Activated CD8-positive, alpha-beta memory T cell treated with anti-CD3 and anti-CD28 coated beads for 36 hours (primary cell): ENCODE measurements at regions not wholly inside any gene's neighbourhood (a gene's known extent, or its start where the extent isn't known, plus 50 kb on each side); places are given as distances from the start of the nearest gene placed in this dataset.
"Not testable (repeated sequence)": the region's sequence is repeated elsewhere in the genome, so short reads cannot be mapped to it uniquely, and the experiment has no call there.

Experiments
- CTCF ChIA-PET: fragments of 350-600 bp; sonication (Branson Sonifier 250); formaldehyde crosslinking; loops from one replicate; lab custom pipeline; 2021; ENCODE audit warnings: antibody characterized with exemption; lab: Charles Lee
- POLR2A ChIA-PET: fragments of 350-600 bp; sonication (Branson Sonifier 250); formaldehyde crosslinking; loops from one replicate; lab custom pipeline; 2021; ENCODE audit warnings: antibody characterized with exemption; lab: Charles Lee

DNA sequence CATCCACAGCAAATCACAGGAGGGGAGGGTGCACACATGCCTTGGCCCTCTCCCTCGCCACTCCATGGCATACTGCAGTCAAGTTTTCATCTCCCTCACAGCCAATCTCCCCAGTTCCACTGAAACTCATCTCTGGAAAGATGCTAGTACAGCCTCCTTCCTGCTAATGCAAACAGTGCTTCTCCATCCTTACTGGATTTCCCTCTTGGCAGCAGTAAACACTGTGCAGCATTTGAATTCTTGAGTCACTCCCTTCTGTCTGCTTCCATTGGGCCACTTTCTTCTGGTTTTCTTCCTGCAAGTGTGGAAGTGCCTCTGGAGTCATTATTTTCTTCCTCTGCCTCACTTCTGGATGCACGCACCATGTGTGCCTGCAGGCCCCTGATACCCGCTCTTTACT, 460.3 kb downstream of the QKI start:
- ChIA-PET POLR2A (no interaction called here), CTCF (no interaction called here)

DNA sequence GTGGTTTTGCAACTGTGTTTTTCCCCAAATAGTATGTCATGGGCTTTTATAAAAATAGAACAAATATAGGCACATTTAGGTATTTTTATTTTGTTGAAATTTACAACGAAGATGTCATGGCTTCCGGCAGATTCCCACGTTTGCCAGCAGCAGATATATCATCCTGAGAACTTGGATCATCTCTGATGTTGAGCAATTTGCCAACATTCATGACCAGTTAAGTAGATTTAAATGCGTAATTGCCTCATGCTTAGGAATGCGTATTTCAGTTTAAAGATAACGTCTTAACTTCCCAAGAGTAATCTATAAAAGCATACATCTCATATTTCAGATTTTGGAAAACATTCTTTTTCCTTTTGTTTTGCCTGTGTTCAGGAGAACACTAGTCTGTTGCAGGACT, 457.8 kb downstream of the QKI start:
- CTCF ChIA-PET = no interaction called here
- POLR2A ChIA-PET = no interaction called here

DNA sequence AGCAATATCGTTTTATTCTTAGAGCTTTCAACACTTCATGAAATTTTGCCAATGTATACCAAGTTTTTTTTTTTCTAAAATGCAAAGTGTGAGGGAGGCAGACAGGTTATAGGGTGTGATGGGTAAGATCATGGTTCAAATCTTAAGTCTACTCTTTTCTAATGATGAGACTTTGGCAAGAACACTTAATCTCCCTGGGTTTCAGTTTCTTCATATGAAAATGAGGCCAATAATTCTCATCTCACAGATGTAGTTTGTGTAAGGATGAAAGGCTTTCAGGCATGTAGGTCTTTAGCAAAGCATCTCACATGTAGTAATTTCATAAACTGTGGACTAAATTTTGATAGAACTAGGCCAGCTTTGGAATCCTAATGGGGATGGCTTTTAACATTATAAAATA, 457.1 kb downstream of the QKI start:
- POLR2A ChIA-PET = no interaction called here

DNA sequence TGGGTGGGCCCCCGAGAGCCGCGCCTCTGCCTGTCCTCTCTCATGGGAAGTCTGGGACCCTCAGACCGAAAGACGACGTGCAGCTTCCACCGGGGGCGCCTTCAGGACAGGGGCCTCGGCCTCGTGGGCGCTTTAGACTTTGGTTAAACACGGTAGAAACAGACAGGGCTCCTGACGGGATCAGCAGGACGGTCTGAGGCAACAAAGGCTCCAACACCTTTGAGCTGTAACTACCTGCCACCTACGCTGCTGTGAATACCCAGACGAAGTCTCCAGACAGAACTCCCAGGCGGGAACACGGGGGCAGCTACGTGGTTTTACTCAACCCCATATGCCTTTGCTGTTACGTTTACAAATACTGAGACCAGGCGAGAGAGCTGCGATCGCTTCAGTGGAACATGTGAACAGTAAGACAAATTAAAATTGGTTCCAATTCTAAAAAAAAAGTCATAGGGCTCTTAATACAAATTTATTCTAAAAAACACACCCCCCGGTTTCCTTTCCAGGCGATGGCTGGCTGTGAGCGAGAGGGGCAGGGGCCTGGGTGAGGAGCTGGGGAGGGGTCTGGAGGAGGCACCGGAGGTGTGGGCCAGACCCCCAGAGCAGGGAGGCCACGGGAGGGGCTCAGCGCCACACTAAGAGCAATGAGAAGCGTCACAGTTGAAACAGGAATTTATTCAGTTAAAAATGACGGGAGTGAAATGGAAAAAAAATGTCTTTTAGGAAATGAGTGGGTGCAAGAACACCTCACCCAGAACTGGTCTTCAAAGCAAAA, 453.2 kb downstream of the QKI start:
- ChIA-PET CTCF (no interaction called here), POLR2A (no interaction called here)

More for the DNA sequence above, 457.1 kb downstream of the QKI start:
- CTCF ChIA-PET = no interaction called here

DNA sequence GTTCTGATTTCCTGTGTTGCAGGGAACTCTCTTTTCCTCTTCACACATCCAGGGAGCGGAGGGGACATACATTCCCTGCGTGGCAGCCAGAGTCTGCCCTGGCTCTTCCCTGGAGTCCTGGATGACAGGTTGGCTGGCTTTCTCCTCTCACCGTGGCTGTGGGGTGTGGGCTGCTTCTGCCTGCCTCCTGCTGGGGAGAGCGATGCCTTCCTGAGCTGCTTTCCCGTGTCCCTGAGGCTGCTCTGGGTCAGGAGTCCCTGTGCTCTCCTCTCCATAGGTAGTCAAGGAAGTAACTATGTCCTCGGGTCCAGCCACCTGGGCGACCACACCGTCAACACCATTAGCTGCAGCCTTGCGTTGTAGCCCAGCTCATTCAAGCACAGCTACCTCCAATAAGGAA, 451.7 kb downstream of the QKI start:
- CTCF ChIA-PET = no interaction called here
- POLR2A ChIA-PET = no interaction called here

DNA sequence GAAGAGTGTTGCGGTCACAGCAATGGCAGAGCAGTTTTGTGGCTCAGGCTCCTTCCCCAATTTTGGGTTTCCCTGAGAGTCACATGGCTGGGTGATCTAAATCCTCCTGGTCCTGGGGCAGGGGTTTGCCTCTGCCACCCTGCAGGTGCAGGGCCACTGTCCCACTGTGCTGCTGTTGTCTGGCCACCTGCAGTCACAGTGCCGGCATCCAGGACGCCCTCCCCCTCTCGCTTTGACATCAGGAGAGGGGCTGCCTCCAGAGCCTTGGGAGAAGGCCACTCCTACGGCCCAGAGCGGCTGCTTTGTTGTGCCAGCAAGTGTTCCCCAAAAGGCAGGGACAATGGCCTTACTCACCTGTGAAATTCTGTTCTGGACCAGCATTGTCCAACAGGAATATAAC, 449.0 kb downstream of the QKI start:
- ChIA-PET CTCF (no interaction called here), POLR2A (no interaction called here)

DNA sequence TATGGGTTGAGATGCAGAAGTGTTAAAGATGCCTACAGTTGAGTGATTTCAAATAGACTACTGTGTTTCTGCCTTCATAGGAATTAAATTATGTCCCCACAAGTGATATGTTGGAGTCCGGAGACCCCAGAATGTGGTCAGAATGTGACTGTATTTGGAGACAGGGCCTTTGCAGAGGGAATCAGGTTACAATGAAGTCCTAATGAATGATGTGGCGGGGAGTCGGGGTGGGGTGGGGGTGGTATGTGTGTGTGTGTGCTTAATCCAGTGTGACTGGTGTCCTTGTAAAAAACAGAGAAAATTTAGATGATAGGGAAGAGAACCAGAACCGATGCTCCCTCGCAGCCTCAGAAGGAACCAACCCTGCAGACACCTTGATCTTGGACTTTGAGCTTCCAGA, 448.2 kb downstream of the QKI start:
- ChIA-PET POLR2A (no interaction called here), CTCF (no interaction called here)

DNA sequence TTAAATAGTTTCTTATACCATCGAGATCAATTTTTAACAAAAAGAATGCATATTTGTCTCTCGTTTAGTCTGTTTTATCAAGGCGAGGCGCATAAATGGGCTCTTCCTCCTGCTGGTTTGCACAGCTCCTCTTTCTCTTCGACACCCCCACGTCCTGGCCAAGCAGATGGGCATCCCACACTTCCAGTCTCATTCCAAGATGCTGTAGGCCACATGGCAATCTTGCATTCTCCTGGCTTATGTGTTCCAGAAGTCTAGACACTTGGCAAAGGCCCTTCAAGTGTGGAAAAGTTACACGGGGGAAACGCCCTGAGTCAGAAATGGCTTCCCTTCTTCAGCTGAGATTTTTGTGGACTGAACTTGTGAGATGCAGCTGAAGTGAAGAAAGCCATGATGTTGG, 447.1 kb downstream of the QKI start:
- ChIA-PET CTCF (no interaction called here), POLR2A (no interaction called here)

DNA sequence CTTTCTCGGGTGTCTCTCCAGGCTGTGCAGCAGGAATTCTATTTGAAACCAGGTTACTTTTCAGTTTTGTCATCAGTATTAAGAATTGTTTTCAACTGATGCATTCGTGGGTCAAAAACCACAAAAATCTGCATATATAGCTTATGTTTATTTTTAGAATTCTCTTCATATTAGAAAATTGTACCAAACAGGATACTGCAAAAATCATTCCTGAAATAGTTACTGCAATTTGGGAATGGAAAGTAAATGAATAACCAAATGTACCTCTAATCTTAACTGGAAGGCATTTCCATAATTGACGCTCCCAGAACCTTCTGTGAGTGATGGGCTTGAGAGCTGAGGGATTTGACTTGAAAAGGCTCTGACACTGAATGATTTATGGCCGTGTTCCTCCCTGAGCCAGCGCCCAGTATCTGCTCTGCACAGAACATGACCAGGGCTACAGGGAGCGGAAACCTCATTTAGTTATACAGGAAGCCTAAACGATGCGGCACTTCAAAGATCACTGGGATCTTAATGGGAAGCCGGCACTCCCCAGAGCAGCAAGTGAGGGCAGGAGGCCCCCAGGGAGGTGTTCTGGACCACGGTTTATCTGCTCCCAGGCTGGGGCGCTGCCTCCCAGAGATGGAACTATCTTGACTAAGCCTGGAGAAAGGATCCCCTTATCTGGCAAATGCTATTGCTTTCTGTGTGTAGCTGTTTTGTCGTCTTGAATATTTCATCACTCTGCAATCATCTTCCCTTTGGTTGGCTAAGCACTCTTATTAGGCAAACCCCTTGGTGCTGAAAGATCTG, 446.0 kb downstream of the QKI start:
- ChIA-PET CTCF (no interaction called here), POLR2A (no interaction called here)

DNA sequence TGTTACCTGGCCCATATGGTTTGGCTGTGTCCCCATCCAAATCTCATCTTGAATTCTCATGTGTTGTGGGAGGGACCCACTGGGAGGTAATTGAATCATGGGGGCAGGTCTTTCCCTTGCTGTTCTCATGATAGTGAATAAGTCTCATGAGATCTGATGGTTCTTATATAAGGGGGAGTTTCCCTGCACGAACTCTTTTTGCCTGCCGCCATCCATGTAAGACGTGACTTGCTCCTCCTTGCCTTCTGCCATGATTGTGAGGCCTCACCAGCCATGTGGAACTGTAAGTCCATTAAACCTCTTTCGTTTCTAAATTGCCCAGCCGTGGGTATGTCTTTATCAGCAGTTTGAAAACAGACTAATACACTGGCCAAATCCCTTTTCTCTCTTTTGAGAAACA, 444.4 kb downstream of the QKI start:
- POLR2A ChIA-PET, CTCF ChIA-PET: not testable (repeated sequence)

DNA sequence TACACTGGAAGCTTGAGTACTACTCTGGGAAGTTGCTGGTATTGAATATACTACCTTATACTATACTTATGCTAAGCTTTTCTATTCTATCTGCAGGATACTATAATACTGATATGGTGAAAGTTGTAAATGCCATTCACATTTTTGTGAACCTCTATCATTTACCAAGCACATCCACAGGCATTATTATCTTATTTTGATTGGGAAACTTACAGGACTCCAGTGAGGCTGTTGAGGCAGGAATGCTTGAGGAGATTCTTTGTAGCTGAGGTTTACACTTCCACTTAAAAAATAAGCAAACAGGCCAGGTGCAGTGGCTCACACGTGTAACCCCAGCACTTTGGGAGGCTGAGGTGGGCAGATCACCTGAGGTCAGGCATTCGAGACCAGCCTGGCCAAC, 442.9 kb downstream of the QKI start:
- CTCF ChIA-PET = no interaction called here
- POLR2A ChIA-PET = no interaction called here

DNA sequence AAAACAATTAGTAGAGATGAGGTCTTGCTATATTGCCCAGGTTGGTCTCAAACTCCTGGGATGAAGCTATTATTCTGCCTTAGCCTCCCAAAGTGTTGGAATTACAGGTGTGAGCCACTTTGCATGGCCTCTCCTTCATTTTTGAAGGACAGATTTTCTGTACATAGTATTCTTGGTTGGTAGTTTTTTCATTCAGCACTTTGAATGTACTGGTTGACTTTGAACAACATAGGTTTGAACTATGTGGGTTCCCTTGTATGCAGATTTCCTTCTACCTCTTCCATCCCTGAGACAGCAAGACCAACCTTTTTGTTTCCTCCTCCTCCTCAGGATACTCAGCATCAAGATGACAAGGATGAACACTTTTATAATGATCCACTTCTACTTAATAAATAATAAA, 436.4 kb downstream of the QKI start:
- ChIA-PET CTCF (no interaction called here), POLR2A (no interaction called here)

DNA sequence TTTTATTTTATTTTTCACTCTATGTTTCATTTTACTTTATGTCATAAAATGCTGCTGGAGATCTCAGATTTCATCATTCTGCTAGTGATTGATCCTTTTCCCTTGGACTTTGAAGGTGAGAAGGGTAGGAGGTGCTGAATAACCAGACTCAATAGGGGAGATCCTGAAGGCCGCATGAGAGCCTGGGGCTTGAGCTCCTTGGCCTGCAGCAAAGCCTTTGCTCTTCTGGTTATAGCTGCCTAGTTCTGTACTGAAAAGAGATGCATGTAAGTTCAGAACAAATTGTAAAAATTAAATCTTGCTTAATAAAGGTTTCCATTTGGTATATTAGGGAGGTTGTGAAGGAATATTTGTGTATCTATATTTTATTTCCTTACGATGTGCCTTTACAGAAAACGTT, 430.2 kb downstream of the QKI start:
- CTCF ChIA-PET = no interaction called here
- POLR2A ChIA-PET = no interaction called here

DNA sequence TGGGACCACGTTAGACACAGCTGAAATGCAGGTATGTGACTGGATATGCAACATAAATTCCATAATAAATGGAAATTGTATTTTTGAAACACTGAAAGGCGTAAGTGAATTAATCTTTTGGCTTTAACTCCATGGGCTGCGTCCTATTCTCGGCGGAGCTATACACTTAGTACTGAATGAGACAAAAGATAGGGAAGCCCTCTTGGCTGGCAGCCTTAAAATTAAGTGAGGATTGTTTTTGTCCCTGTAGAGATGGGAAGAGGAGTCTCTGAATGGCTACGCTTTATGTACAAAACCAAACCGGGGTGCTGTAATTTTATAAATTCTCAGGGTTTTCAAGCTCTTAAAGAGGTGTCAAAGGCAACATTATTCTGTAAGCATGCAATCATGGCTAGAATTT, 429.8 kb downstream of the QKI start:
- CTCF ChIA-PET = interaction anchor here (0.7 kb wide), 1 partner anchor 53 kb away, joined by 3 read pairs; no protein-coding TSS in a partner anchor
- POLR2A ChIA-PET = no interaction called here

DNA sequence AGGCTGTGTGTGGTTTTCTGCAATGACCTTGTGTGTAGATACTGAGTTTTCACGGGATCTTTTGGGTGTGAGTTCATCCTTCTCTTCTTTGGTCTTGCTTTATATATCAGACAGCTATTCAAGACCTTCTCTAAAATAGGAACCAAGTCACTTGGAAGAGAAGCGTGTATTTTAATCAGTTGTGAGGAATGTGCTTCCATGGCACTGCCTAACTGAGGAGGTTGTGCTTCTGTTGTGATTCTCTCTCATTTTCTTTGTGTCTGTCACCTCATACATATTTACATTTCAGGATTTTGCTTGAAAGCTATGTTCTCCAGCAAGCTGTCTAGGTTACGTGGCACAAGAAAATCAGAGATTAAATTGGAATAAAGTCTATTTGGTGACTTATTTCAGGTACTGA, 428.7 kb downstream of the QKI start:
- ChIA-PET CTCF (no interaction called here), POLR2A (no interaction called here)

DNA sequence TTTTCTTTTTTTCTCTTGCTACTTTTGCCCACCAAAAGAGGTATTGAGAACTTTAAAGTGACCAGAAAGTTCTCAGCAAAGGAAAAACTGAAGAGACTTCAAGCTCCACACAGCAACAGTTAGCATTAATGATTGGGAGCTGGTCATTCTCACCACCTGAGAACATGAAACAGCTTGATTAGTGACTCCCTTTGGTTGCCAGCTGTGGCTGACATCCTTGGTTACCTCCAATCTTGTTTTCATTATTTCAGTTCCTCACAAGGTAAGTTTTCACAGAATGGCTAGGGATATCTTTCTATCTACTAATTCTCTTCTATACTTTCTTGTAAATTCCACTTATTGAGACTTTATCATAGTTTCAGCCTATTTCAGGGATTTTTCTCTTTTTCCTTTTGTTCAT, 427.9 kb downstream of the QKI start:
- ChIA-PET POLR2A (no interaction called here), CTCF (no interaction called here)

DNA sequence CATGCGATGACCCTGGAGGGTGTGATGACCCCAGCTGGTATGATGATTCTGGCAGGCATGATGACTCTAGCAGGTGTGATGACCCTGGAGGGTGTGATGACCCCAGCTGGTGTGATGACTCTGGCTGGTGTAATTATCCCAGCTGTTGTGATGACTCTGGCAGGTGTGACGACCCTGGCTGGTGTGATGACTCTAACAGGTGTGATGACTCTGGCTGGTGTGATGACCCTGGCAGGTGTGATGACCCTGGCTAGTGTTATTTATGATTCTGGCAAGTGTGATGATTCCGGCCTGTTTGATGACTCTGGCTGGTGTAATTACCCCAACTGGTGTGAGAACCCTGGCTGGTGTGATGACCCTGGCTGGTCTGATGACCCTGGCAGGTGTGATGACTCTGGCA, 427.2 kb downstream of the QKI start:
- ChIA-PET CTCF (no interaction called here), POLR2A (no interaction called here)

DNA sequence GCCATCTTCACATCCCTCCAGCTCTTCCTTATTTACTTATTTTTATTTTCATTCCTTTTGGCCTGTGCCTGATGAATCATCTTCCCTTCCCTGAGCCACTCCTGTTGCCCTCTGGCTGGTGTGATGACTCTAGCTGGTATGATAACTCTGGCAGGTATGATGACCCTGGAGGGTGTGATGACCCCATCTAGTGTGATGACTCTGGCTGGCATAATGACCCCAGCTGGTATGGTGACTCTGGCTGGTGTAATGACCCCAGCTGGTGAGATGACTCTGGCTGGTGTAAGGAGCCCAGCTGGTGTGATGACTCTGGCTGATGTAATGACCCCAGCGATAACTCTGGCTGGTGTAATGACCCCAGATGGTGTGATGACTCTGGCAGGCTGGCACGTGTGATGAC, 426.8 kb downstream of the QKI start:
- CTCF ChIA-PET = no interaction called here
- POLR2A ChIA-PET = no interaction called here

DNA sequence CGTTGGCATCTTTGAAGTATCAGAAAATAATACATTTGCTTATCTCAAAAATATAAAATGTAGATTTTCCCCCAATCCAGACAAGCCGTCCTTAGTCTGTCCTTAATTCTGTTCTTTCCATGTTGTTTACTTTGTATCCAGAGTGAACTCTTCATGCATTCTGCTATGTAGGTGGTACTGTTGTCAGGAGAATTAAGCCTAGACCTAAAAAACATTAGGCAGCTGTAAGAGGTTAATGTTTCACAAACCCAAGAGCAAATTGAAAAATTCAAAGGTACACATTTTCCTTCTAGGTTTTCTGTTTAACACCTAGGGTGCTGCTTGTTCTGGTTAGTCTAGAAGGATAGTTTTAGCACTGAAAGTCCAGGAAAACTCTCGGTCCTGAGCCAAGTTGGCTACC, 426.4 kb downstream of the QKI start:
- ChIA-PET CTCF (no interaction called here), POLR2A (no interaction called here)

DNA sequence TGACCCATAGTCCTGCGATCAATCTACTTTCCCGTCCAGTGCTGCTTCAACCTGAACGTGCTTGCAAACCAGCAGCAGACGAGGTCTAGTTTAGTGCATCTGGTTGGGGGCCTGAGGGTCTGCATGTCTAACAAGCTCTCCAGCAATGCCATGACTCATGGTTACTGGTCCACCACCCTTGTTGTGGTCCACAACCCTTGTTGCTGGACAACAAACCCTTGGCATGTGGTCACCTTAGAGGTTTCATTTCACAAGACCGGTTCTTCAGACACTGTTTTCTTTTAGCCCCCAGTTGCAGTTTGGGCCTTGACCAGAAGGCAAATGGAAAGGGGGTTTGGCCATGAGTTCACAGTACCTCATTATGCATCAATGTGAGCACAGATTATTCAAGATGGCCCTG, 424.8 kb downstream of the QKI start:
- CTCF ChIA-PET = no interaction called here
- POLR2A ChIA-PET = no interaction called here

DNA sequence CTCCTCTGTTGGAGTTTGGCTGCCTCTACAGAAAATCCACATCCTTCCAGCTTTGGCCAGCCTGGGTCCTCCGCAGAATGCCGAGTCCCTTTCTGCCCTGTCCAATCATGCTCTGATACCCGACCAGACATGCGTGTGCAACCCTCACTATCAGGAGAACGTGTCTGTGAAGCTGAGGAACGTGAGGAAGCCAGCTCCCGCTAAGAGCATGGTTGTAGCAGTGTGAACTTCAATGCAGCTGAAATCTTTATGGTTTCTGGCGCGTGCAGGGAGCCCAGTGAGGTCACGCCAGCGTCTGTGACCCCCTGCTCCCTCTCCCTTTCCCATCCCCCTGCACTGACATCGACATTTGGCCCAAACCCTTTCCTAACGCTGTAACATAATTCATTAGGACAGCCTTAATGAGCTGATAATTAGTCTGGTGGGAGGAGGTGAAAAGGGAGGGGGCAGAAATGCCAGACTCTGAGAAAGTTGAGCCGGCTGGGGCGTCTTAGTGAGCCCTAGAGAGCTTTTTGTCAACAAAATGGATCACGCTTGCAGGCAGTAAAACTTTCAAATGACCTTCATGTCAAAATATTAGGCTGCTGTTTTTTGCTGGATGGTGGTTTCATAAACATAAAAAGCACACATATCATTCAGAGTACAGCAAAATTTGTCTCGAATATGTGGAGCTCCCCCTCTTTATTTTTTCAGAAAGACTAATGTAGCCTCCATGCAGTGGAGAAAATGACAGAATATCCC, 423.3 kb downstream of the QKI start:
- CTCF ChIA-PET = no interaction called here

More for the DNA sequence above, 423.3 kb downstream of the QKI start:
- POLR2A ChIA-PET = no interaction called here
